Stimulated activated CD4-positive, alpha-beta T cell treated with anti-CD3 and anti-CD28 coated beads, Interleukin-4, amount 100 ng/mL, for 24 hours (primary cell): ENCODE measurements at regions not wholly inside any gene's neighbourhood (a gene's known extent, or its start where the extent isn't known, plus 50 kb on each side); places are given as distances from the start of the nearest gene placed in this dataset.
"Not testable (repeated sequence)": the region's sequence is repeated elsewhere in the genome, so short reads cannot be mapped to it uniquely, and the experiment has no call there.

Source experiments
- DNase-seq: peaks from one replicate; pipeline ENCODE4 v3.0.0-alpha.2; 2020

DNA sequence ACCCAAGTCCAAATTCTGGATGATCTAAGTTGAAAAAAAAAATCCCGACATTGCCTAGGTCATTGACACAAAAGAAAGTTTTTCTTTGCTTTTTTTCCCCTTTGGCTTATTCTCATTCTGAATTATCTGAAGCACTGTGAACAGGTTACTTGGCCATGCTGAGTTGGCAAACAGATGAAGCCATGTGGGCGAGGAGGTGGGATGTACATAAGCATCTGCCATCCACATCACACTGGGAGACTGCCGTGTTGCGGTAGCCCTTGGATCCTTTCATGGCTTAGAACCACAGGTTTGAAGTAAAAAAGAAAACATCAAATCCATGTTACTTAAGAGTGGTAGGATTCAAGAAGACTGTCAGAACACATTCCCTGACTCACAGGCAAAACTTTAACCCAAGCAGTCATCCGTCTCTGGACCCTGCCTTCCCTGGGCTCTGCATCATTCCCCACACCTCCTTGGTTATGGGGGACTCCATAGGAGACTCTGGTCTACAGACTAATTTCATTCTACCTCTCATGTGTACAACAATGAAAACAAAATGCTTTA, 242.5 kb upstream of the SERP2 start:
- no peak for DNase-seq

DNA sequence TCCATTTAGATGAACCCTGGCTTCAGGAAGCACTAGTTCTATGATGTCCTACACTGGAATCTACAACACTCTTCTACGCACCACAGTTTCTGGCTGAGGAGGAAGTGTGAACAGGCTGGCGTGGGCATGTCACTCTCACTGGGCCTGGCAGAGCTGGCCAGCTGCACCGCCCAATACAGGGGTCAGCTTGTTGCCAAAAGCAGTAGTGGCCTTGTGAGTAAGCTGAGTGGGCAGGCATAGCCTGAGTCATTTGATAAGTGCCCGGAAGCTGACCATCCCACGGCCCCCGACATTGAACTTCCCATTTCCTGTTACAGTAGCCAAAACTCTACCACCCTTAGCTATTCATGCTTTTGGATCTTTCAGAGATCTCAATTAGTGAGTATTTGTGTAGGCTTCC, 240.9 kb upstream of the SERP2 start:
- no peak for DNase-seq

DNA sequence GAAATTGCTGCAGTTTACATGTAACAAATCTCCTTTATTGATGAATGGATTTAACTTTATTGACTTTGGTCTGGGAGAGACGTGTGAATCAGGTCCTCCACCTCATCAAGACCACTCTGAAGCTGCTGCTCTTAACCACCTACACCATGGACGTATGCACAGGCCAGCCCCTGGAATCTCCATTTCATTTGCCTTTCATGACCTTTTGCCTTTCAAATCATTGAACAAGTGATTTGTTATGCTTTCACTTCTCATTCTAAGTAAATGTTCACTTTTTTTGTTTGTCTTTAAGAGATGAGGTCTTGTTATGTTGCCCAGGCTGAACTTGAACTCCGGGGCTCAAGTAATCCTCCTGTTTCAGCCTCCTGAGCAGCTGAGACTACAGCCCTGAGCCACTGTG, 240.0 kb upstream of the SERP2 start:
- no peak for DNase-seq

DNA sequence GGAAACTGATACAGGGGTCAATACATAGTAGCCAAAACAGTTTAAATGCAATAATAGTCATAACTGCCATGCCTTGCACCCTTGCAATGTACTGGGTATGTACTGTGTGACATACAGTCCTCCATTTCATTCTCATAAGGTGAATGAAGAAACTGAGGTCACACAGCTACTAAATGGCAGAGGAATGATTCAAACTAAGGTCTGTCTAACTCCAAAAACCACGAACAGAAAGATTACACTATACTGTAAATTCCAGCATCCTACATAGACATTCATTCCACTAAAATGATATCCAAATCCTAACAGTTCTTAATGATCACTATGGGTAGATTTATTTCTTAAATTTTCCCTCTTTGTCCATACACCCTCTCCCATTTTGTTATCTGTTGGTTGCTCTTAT, 238.1 kb upstream of the SERP2 start:
- no peak for DNase-seq

- no peak for DNase-seq
These were observed 236.8 kb upstream of the SERP2 start for GRCh38 chr13:44136696-44137268.

- DNase-seq, result no peak
These were observed 236.2 kb upstream of the SERP2 start for GRCh38 chr13:44137466-44137865.

GRCh38 chr13:44140146-44140545, 233.5 kb upstream of the SERP2 start:
- DNase-seq, result no peak

DNA sequence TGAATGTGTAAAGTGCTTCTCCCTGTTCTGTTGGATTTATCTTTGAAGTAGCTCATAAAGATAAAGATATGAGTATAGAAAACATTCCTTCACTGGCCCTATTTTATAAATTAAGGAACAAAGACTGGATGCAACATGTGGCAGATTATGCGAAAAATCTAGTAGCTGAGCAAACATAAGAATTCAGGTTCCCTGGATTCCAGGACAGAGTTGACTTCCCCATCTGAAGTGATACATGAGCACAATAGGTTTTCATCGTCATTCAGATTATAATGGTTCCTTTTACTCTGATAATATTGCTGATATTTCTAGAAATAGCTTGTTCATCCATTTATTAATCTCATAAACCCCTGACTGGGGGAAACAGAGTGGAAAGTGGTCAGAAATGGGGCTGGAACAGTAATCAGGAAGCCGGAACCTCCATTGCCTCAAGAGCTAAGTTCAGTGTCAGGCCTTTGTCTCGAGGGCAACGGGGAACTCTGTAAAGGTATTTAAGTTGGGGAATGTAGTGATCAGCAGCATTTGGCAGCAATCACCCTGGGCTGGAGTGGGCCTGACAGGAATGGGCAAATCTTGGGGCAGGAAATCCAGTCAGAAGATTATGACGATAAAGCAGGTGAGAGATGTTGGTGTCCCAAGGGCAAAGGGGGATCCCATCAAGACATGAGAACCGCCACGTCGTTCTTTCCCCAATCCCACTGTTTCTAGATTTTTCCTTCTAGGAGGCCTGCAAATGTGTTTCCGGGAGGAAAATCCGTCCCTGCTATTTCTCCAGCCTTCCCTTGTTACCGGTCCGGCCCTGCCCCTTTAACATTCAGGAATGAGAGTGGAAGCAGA, 232.5 kb upstream of the SERP2 start:
- DNase-seq, result peak; percentile 6

DNA sequence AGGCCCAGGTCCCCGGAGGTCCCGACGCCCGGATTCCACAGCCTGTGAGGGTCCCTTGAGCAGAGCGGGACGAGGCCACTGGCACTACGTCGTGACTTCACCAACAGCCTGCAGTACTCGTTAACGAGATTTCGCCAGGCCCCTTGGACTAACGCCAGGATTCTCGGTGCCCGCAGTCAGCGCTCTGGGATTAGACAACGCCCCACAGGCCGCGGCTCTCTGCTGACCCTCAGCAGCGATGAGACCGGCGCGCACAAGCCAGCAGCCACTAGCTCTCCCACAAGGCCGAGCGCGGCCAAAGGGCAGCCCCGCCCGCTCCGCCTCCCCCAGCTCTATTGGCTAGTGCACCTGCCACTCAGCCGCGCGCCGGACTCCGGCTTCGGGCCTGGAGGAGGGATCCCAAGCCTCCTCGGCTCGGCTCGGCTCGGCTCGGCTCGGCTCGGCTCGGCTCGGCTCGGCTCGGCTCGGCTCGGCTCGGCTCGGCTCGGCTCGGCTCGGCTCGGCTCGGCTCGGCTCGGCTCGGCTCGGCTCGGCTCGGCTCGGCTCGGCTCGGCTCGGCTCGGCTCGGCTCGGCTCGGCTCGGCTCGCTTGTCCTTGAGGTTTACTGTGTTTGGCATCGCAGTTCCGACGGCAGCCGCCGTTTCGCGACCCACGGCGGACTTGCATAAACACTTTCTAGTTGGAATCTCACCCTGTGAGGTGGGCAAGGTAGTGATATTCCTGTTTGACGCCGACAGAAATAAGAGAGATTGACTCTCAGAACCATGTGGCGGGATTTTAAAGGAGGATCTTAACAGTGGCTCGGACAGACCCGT, 231.7 kb upstream of the SERP2 start:
- DNase-seq, result peak; percentile 94

- DNase-seq, result no peak
These were observed 231.1 kb upstream of the SERP2 start for GRCh38 chr13:44142540-44142867.

GRCh38 chr13:44142941-44143665, 230.5 kb upstream of the SERP2 start:
- DNase-seq, result no peak

- DNase-seq, result no peak
These were observed 227.5 kb upstream of the SERP2 start for GRCh38 chr13:44146138-44146537.

GRCh38 chr13:44147233-44147632, 226.4 kb upstream of the SERP2 start:
- DNase-seq, result no peak

DNA sequence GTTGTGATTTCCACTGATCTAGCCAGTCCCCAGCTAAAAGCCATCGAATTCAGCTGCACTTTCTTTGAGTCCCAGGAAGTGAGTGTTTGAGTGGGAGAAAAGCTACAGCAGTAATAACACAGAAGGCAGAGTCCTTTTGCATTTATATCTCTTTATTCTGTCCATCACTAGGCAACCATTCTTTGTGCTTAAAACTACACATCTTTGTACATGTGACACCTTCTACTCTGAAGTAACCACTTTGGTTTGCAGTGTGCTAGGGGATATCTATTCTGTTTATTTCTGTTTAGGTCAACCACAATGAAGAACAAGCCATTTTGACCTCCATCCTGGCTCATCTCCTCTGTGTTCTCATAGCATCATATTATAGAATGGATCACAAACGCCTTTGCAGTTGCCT, 226.0 kb upstream of the SERP2 start:
- DNase-seq, result no peak

- DNase-seq, result no peak
These were observed 225.3 kb upstream of the SERP2 start for GRCh38 chr13:44148159-44148914.

DNA sequence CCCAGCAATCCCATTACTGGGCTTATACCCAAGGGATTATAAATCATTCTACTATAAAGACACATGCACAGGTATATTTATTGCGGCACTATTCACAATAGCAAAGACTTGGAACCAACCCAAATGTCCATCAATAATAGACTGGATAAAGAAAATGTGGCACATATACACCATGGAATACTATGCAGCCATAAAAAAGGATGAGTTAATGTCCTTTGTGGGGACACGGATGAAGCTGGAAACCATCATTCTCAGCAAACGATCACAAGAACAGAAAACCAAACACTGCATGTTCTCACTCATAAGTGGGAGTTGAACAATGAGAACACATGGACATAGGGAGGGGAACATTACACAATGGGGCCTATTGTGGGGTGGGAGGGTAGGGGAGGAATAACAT, 224.4 kb upstream of the SERP2 start:
- not testable (repeated sequence) for DNase-seq

DNA sequence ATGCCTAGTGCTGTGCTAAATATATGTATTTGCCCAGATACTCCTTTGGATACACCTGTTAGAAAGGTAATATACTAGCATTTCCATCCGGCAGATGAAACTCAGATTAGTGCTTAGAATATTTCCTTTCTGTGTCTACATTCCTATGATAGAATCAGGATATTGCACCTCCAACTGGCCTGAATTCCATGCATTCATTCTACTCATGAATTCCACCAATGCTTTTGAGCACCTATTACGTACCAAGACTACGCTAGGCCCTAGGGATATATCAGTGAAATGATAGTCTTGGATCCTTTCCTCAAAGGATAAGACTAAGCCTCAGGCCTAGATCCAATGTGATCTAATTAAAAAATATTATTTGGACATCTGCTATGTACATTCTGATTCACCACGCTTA, 223.8 kb upstream of the SERP2 start:
- DNase-seq, result no peak

DNA sequence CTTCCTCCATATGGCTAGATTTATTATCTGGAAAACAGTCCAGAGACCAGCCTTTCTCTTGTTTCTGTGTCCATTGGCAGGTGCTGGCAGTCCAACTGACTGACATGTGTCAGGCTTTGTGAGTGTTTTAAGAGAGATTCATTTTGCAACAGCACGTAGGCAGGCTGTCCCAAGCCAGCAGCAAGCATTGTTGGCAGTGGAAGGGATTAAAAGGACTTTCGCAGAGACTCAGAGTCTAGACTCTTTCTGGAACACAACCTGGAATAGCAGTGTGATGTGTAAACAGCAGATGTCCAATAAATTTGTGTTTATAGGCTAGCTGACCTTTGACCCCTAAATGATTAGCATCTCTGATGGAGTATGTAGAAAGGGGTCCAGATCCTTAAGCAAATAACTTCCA, 222.2 kb upstream of the SERP2 start:
- no peak for DNase-seq

DNA sequence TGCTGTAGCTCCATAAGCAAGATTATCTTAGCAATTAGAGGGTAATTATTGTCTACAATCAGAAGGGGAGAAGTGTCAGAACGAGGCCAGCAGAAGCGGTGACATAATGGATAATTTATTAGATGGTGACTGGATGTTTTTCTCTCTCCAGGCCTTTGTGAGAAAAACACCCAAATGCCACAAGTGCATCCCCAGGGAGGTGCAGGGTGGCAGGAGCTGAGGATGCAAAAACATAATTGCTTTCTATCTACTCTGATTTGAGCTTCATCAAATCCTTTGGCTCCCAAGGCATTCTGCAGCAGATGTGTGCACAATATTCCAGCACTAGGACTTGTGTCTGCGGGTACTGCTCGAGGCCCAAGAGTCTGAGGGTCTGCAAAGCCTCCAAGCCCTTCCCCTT, 220.1 kb upstream of the SERP2 start:
- DNase-seq, result no peak

GRCh38 chr13:44155422-44156293, 218.0 kb upstream of the SERP2 start:
- DNase-seq, result no peak

- no peak for DNase-seq
These were observed 217.3 kb upstream of the SERP2 start for GRCh38 chr13:44156294-44156658.
